Neuronal stem cell (in vitro differentiated cells): ENCODE measurements at regions not wholly inside any gene's neighbourhood (a gene's known extent, or its start where the extent isn't known, plus 50 kb on each side); places are given as distances from the start of the nearest gene placed in this dataset.

Experiments
- DNase-seq: peaks from one replicate; pipeline ENCODE4 v3.0.0-alpha.2; 2013; ENCODE audit warnings: low spot score
- H2AFZ ChIP-seq: one replicate; pipeline ENCODE4 v1.6.1; 2013; ENCODE audit warnings: mild to moderate bottlenecking, low read length, inconsistent platforms
- H2AK5ac ChIP-seq: 2 replicates; pipeline ENCODE4 v1.6.1; 2013; ENCODE audit warnings: low read depth, mild to moderate bottlenecking, inconsistent platforms, low read length, moderate library complexity, mixed read lengths
- H2BK120ac ChIP-seq: 2 replicates; pipeline ENCODE4 v1.6.1; 2013; ENCODE audit warnings: low read depth, mild to moderate bottlenecking, inconsistent platforms, low read length, moderate library complexity, mixed read lengths
- H2BK12ac ChIP-seq: one replicate; pipeline ENCODE4 v1.6.1; 2013; ENCODE audit warnings: low read length, inconsistent platforms
- H2BK15ac ChIP-seq: 2 replicates; pipeline ENCODE4 v1.6.1; 2013; ENCODE audit warnings: mild to moderate bottlenecking, low read length, inconsistent platforms, mixed read lengths
- H2BK5ac ChIP-seq: one replicate; pipeline ENCODE4 v1.6.1; 2013; ENCODE audit warnings: inconsistent platforms, mild to moderate bottlenecking, low read length, moderate library complexity
- H3K14ac ChIP-seq: one replicate; pipeline ENCODE4 v1.6.1; 2013; ENCODE audit warnings: low read length, inconsistent platforms
- H3K18ac ChIP-seq: 2 replicates; pipeline ENCODE4 v1.6.1; 2013; ENCODE audit warnings: low read length, inconsistent platforms
- H3K23ac ChIP-seq: 2 replicates; pipeline ENCODE4 v1.6.1; 2013; ENCODE audit warnings: low read depth, mild to moderate bottlenecking, mixed read lengths, low read length, inconsistent platforms; ENCODE audit not compliant: poor library complexity
- H3K27ac ChIP-seq: replicated peaks from 3 replicates; pipeline ENCODE4 v1.5.1; 2013; ENCODE audit warnings: low read length, inconsistent platforms
- H3K27me3 ChIP-seq, 3 experiments: 2 replicates each; pipeline ENCODE4 v1.6.1; 2013; ENCODE audit warnings: low read length in 3 of 3, mild to moderate bottlenecking in 2 of 3, inconsistent platforms in 1 of 3, low read depth in 1 of 3, mixed read lengths in 1 of 3, moderate library complexity in 1 of 3; ENCODE audit not compliant: control insufficient read depth in 3 of 3, insufficient read depth in 3 of 3
- H3K36me3 ChIP-seq, 2 donors: replicated peaks in 1 of 2; 2 replicates each; pipeline ENCODE4 v1.6.1; 2013; ENCODE audit warnings: low read length in 2 of 2; ENCODE audit not compliant: control insufficient read depth in 2 of 2, insufficient read depth in 2 of 2
- H3K4ac ChIP-seq: 2 replicates; pipeline ENCODE4 v1.6.1; 2013; ENCODE audit warnings: inconsistent platforms, mild to moderate bottlenecking, low read length, moderate library complexity
- H3K4me1 ChIP-seq, 2 donors: 1 replicate in 1 of 2; 2 replicates in 1 of 2; pipeline ENCODE4 v1.6.1; 2013; ENCODE audit warnings: low read length in 2 of 2, low read depth in 1 of 2; ENCODE audit not compliant: control insufficient read depth in 2 of 2, insufficient read depth in 1 of 2
- H3K4me2 ChIP-seq: one replicate; pipeline ENCODE4 v1.6.1; 2013; ENCODE audit warnings: mild to moderate bottlenecking, low read length, inconsistent platforms; ENCODE audit not compliant: insufficient read depth, poor library complexity, severe bottlenecking
- H3K4me3 ChIP-seq, 2 donors: 2 replicates each; pipeline ENCODE4 v1.5.1; 2013; ENCODE audit warnings: low read length in 2 of 2, mild to moderate bottlenecking in 2 of 2, inconsistent platforms in 1 of 2, moderate library complexity in 1 of 2
- H3K79me1 ChIP-seq: one replicate; pipeline ENCODE4 v1.6.1; 2013; ENCODE audit warnings: low read depth, mild to moderate bottlenecking, inconsistent platforms, low read length, moderate library complexity
- H3K9ac ChIP-seq: one replicate; pipeline ENCODE4 v1.6.1; 2013; ENCODE audit warnings: mild to moderate bottlenecking, low read depth, low read length, inconsistent platforms; ENCODE audit not compliant: poor library complexity
- H3K9me3 ChIP-seq, 2 donors: replicated peaks in 1 of 2; 2 replicates each; pipeline versions ENCODE3 to v1.6.1; 2013; ENCODE audit warnings: low read length in 2 of 2, mild to moderate bottlenecking in 2 of 2, inconsistent platforms in 1 of 2, low read depth in 1 of 2, mixed read lengths in 1 of 2, moderate library complexity in 1 of 2; ENCODE audit not compliant: control insufficient read depth in 2 of 2, insufficient read depth in 1 of 2
- H4K8ac ChIP-seq: one replicate; pipeline ENCODE4 v1.6.1; 2013; ENCODE audit warnings: low read depth, mild to moderate bottlenecking, inconsistent platforms, low read length, moderate library complexity
- H4K91ac ChIP-seq: one replicate; pipeline ENCODE4 v1.6.1; 2013; ENCODE audit warnings: low read length, low read depth, mild to moderate bottlenecking, inconsistent platforms; ENCODE audit not compliant: poor library complexity
- WGBS, 2 donors: extraction: QIAGEN DNeasy Blood & Tissue Kit; methylation state at CpG; one replicate each; pipeline ENCODE4 v1.1.7; 2013; ENCODE audit warnings: missing lambda C conversion rate in 2 of 2, mixed read lengths in 1 of 2; ENCODE audit not compliant: insufficient read length in 2 of 2, insufficient replicate concordance in 1 of 2; ENCODE audit errors: extremely low coverage in 2 of 2; 5-methylcytosine and 5-hydroxymethylcytosine counted together

DNA sequence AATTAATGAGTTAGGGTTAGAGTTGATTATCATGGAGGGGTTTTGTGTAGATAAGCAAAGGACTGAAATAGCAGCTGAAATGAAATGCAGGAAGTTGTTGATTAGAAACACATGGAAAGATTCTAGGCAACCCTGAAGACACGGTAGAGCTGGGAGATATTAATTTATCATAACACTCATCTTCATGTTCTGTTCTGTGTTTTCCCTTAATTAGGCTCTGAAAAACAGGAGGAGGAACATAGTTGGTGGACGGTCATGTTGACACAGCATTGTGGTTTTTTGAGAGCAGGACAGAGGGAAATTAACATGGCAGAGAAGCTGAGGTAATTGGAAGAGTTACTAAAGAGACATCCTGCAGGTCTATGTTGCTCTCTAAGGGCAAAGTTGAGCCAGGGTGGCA is 138.8 kb upstream of the UBASH3B start:
- WGBS, 2 donors = no CpG with 5 or more reads among the region's 2 CpGs
- peaks cover 0 to 6% of the 10 kb centered on the region in 2 donors for H3K4me1 ChIP-seq

DNA sequence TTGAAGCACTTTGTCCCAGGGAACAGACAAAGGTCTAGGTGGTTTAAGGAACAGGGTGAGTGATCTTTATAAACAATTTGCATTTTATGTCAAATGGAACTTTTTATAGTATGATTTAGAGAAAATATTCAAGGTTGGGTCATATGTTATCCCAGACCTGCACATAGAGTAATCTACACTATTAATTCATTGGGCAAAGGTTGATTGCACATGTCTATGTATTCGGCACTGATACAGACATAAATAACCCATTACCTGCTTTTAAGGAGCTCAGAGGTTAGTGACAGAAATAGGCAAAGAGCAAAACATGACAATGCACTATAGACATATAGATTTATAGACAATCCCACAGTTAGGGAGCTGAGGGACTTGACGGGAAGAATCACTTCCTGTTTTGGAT is 141.5 kb upstream of the UBASH3B start:
- no peak overlapping the region for H3K4ac ChIP-seq
- H3K14ac ChIP-seq = no peak overlapping the region
- H3K4me1 ChIP-seq = no peaks in the 10 kb centered on the region
- no peak overlapping the region for H3K27ac ChIP-seq
- H3K18ac ChIP-seq = no peak overlapping the region
- H3K27me3 ChIP-seq = no peaks in the 10 kb centered on the region
- no peak overlapping the region for H2BK120ac ChIP-seq
- H3K23ac ChIP-seq = no peak overlapping the region
- H4K91ac ChIP-seq = no peak overlapping the region
- H3K4me3 ChIP-seq = no peak overlapping the region
- peaks cover 0 to 2% of the 10 kb centered on the region in 2 donors for H3K9me3 ChIP-seq
- H3K79me1 ChIP-seq = no peaks in the 10 kb centered on the region
- no CpG with 5 or more reads among the region's 2 CpGs for WGBS, 2 donors
- H2BK5ac ChIP-seq = no peak overlapping the region
- no peak overlapping the region for H2AK5ac ChIP-seq
- H3K9ac ChIP-seq = no peak overlapping the region
- H3K36me3 ChIP-seq = no peaks in the 10 kb centered on the region
- no peak overlapping the region for H2BK15ac ChIP-seq
- H2BK12ac ChIP-seq = no peak overlapping the region
- no peak for DNase-seq
- H3K4me2 ChIP-seq = no peak overlapping the region
- H2AFZ ChIP-seq = no peak overlapping the region
- no peak overlapping the region for H4K8ac ChIP-seq

More for the DNA sequence above, 138.8 kb upstream of the UBASH3B start:
- H3K9me3 ChIP-seq = peaks cover 0 to 2% of the 10 kb centered on the region in 2 donors
- DNase-seq = no peak
- H3K18ac ChIP-seq = no peak overlapping the region
- no peak overlapping the region for H3K14ac ChIP-seq
- H3K4ac ChIP-seq = no peak overlapping the region
- H2AFZ ChIP-seq = no peak overlapping the region
- H3K23ac ChIP-seq = no peak overlapping the region
- H2BK12ac ChIP-seq = no peak overlapping the region
- H3K36me3 ChIP-seq = no peaks in the 10 kb centered on the region
- no peak overlapping the region for H4K91ac ChIP-seq
- H2BK5ac ChIP-seq = no peak overlapping the region
- no peak overlapping the region for H3K4me2 ChIP-seq
- no peak overlapping the region for H3K27ac ChIP-seq
- H2AK5ac ChIP-seq = no peak overlapping the region
- H4K8ac ChIP-seq = no peak overlapping the region
- H3K9ac ChIP-seq = no peak overlapping the region
- H2BK120ac ChIP-seq = no peak overlapping the region
- H2BK15ac ChIP-seq = no peak overlapping the region
- H3K27me3 ChIP-seq = no peaks in the 10 kb centered on the region
- H3K4me3 ChIP-seq = no peak overlapping the region
- H3K79me1 ChIP-seq = no peaks in the 10 kb centered on the region

GRCh38 chr11:122513328-122513727 is 142.2 kb upstream of the UBASH3B start:
- Histone ChIP-seq H2BK12ac (no peak overlapping the region), H3K18ac (no peak overlapping the region), H3K23ac (no peak overlapping the region), H3K9ac (no peak overlapping the region), H3K4me2 (no peak overlapping the region), H3K79me1 (no peaks in the 10 kb centered on the region), H2BK5ac (no peak overlapping the region), H3K14ac (no peak overlapping the region), H2BK15ac (no peak overlapping the region), H3K4me1 (no peaks in the 10 kb centered on the region), H3K9me3 (peaks cover 0 to 2% of the 10 kb centered on the region in 2 donors), H3K27me3 (no peaks in the 10 kb centered on the region), H3K4ac (no peak overlapping the region), H3K27ac (no peak overlapping the region), H2AK5ac (no peak overlapping the region), H2AFZ (no peak overlapping the region), H3K36me3 (no peaks in the 10 kb centered on the region), H2BK120ac (no peak overlapping the region), H4K91ac (no peak overlapping the region), H3K4me3 (no peak overlapping the region), H4K8ac (no peak overlapping the region)
- DNase-seq = no peak
- WGBS, 2 donors = no CpG with 5 or more reads among the region's 2 CpGs

- H2BK120ac ChIP-seq = no peak overlapping the region
- H2AK5ac ChIP-seq = no peak overlapping the region
- no CpG with 5 or more reads among the region's 2 CpGs for WGBS, 2 donors
- H3K9ac ChIP-seq = no peak overlapping the region
- H3K14ac ChIP-seq = no peak overlapping the region
- no peak overlapping the region for H3K27ac ChIP-seq
- no peak overlapping the region for H4K91ac ChIP-seq
- no peak overlapping the region for H3K4ac ChIP-seq
- H2AFZ ChIP-seq = no peak overlapping the region
- H3K4me3 ChIP-seq = no peak overlapping the region
- no peak overlapping the region for H2BK5ac ChIP-seq
- H3K18ac ChIP-seq = no peak overlapping the region
- no peak overlapping the region for H3K23ac ChIP-seq
- no peak for DNase-seq
- H3K79me1 ChIP-seq = no peaks in the 10 kb centered on the region
- no peaks in the 10 kb centered on the region for H3K9me3 ChIP-seq
- no peak overlapping the region for H4K8ac ChIP-seq
- no peak overlapping the region for H2BK12ac ChIP-seq
- H3K27me3 ChIP-seq = no peaks in the 10 kb centered on the region
- no peaks in the 10 kb centered on the region for H3K4me1 ChIP-seq
- no peak overlapping the region for H2BK15ac ChIP-seq
- no peaks in the 10 kb centered on the region for H3K36me3 ChIP-seq
- no peak overlapping the region for H3K4me2 ChIP-seq
These were observed 142.8 kb upstream of the UBASH3B start for GRCh38 chr11:122512688-122513087.
